ENCODE measurements at regions not wholly inside any gene's neighbourhood (a gene's known extent, or its start where the extent isn't known, plus 50 kb on each side); places are given as distances from the start of the nearest gene placed in this dataset.
"Not testable (repeated sequence)": the region's sequence is repeated elsewhere in the genome, so short reads cannot be mapped to it uniquely, and the experiment has no call there.

DNA sequence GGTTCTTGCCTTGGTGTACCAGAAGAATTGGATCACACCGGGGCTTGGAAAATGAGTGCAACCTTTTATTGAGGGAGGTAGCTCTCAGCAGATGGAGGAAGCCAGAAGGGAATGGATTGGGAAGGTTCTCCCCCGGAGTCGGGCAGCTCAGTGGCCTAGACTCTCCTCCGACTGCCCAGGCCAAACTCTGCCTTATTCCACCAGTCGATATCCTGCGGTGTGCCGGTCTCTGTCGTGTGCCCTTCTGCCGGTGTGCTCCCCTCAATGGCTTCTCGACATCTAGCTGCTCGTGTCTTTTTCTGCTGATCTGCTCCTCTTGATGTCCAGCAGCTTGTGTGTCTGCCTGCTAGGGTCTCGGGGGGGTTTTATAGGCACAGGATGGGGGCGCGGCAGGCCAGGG, 87.4 kb upstream of the CCL21 start:
- WGBS (ENCODE audit: insufficient coverage) = 67% methylated on average over 13 of the region's 14 CpGs
- H3K27me3 ChIP-seq (ENCODE audit: control insufficient read depth, insufficient read depth, low read length) = no peaks in the 10 kb centered on the region
- H3K36me3 ChIP-seq (ENCODE audit: control insufficient read depth, insufficient read depth, low read length) = no peaks in the 10 kb centered on the region
- no peaks in the 10 kb centered on the region for H3K9me3 ChIP-seq (replicated peaks; ENCODE audit: control insufficient read depth, low read depth, low read length)
- no peak overlapping the region for H3K27ac ChIP-seq (ENCODE audit: low read length)
- no peak for DNase-seq
- no peak overlapping the region for H3K4me3 ChIP-seq (ENCODE audit: low read length)
- H3K4me1 ChIP-seq (ENCODE audit: control insufficient read depth, insufficient read depth, low read length) = no peaks in the 10 kb centered on the region

DNA sequence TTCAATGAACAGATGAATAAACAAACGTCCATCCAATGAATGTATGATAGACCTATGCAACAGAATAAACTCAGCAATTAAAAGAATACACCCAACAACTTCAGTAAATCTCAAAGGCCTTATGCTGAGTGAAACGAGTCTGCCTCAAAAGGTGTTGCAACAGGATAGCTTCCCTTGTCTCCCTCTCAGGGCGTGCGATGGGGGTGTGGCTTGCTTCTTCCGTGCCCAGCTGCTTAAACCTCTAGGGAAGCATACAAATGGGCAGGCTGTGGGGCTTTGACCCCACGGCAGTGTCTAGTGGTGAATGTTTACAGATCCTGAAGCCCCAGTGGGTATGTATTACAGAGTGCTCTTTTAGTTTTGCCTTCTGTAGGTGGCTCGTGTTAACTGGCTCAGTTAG, 87.0 kb upstream of the CCL21 start:
- Histone ChIP-seq H3K4me3 (ENCODE audit: low read length) (no peak overlapping the region), H3K4me1 (ENCODE audit: control insufficient read depth, insufficient read depth, low read length) (no peaks in the 10 kb centered on the region), H3K27me3 (ENCODE audit: control insufficient read depth, insufficient read depth, low read length) (no peaks in the 10 kb centered on the region), H3K9me3 (replicated peaks; ENCODE audit: control insufficient read depth, low read depth, low read length) (no peaks in the 10 kb centered on the region), H3K27ac (ENCODE audit: low read length) (no peak overlapping the region), H3K36me3 (ENCODE audit: control insufficient read depth, insufficient read depth, low read length) (no peaks in the 10 kb centered on the region)
- 9% methylated on average over 5 of the region's 7 CpGs for WGBS (ENCODE audit: insufficient coverage)
- no peak for DNase-seq

DNA sequence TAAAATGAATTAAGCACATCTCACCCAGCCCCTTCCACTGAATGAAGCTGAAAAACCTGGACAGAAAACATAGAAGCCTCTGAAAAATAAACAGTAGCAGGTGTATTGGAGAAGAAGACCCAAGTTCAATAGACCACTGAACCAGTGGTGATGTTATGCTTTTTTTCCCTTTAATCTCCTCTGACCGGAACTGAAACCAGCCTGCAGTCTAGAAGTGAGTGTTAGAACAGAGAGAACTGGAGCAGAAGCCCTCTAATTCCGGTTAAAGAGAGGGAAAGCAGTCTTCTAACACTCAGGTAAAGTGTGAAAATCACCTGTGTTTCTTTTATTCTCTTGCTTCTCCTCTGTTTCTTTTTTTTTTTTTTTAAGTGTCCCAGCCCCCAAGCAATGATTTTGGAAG, 83.5 kb upstream of the CCL21 start:
- no peak for DNase-seq
- no CpG with 5 or more reads among the region's 2 CpGs for WGBS (ENCODE audit: insufficient coverage)
- H3K27ac ChIP-seq (ENCODE audit: low read length) = no peak overlapping the region
- H3K27me3 ChIP-seq (ENCODE audit: control insufficient read depth, insufficient read depth, low read length) = no peaks in the 10 kb centered on the region
- H3K9me3 ChIP-seq (replicated peaks; ENCODE audit: control insufficient read depth, low read depth, low read length) = no peaks in the 10 kb centered on the region
- no peaks in the 10 kb centered on the region for H3K36me3 ChIP-seq (ENCODE audit: control insufficient read depth, insufficient read depth, low read length)
- no peak overlapping the region for H3K4me3 ChIP-seq (ENCODE audit: low read length)
- no peaks in the 10 kb centered on the region for H3K4me1 ChIP-seq (ENCODE audit: control insufficient read depth, insufficient read depth, low read length)

DNA sequence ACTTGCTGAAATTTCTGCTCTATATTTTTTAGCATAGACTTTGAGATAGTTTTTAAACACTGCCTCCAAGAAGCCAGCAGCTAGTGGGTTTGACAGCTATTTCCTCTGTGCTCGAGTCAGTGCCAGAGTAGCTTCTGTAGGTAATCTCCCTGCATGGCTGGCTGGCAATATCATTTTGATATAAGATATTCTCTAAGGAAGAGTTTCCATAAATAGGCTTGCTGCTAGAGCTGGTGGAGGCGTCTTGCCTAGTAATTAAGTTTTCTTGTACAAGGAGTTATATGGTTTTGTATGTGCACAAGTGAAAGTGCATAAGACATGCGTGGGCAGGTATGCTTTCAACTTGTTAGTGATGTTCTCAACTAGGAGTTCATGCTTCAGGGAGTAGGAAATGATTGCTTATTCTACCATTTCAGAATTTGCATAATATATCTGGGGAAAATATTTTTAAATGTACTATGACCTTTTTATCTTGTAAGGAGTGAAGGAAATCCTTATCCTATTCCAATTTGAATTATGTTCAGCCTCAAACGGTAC, 74.1 kb upstream of the CCL21 start:
- 20% methylated on average over 2 of the region's 4 CpGs for WGBS (ENCODE audit: insufficient coverage)
- DNase-seq = no peak
- Histone ChIP-seq H3K36me3 (ENCODE audit: control insufficient read depth, insufficient read depth, low read length) (no peaks in the 10 kb centered on the region), H3K9me3 (replicated peaks; ENCODE audit: control insufficient read depth, low read depth, low read length) (no peaks in the 10 kb centered on the region), H3K4me3 (ENCODE audit: low read length) (no peak overlapping the region), H3K27ac (ENCODE audit: low read length) (no peak overlapping the region), H3K4me1 (ENCODE audit: control insufficient read depth, insufficient read depth, low read length) (no peaks in the 10 kb centered on the region), H3K27me3 (ENCODE audit: control insufficient read depth, insufficient read depth, low read length) (no peaks in the 10 kb centered on the region)

DNA sequence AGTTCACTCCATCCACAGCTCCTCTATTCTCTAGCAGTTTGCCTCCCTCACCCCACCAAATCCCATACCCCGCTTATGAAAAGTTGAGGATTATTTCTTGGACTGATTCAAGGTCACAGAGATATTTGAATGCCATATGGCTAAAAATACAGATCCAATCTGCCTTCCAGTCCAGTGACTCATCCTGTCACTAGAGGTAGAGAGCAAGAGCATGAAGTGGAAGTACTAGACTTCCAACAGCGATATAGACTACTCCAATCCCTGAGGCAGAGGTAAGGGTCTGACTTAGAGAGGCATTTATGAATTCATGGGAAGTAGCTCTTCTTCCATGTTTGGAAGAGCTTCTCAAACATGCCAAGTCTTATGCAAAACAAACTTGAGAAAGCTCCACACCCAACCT, 72.4 kb upstream of the CCL21 start:
- no peaks in the 10 kb centered on the region for H3K36me3 ChIP-seq (ENCODE audit: control insufficient read depth, insufficient read depth, low read length)
- H3K27me3 ChIP-seq (ENCODE audit: control insufficient read depth, insufficient read depth, low read length) = no peaks in the 10 kb centered on the region
- no peak for DNase-seq
- WGBS (ENCODE audit: insufficient coverage) = no CpG with 5 or more reads among the region's 2 CpGs
- H3K4me1 ChIP-seq (ENCODE audit: control insufficient read depth, insufficient read depth, low read length) = no peaks in the 10 kb centered on the region
- no peak overlapping the region for H3K27ac ChIP-seq (ENCODE audit: low read length)
- no peaks in the 10 kb centered on the region for H3K9me3 ChIP-seq (replicated peaks; ENCODE audit: control insufficient read depth, low read depth, low read length)
- H3K4me3 ChIP-seq (ENCODE audit: low read length) = no peak overlapping the region

DNA sequence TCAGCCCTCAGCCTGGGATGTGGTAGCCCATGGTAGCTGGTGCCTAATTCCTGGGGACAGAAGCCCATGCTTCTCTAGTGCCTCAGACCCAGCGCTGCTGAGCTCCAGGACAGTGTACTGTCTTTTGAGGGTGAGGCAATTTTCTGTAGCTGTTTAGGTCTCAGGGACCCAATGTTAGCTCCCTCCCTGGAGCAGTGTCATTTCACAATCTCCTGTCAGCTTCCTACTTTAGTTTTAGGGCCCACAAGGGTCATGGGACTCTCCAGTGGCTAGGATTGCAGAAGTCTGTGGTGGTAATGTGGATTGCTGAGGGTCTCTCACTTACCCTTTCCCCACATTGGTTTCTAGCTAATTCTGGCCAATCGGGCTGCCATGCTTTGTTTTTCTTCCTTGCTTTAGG, 67.7 kb upstream of the CCL21 start:
- peak; percentile 4 for DNase-seq
- no peak overlapping the region for H3K4me3 ChIP-seq (ENCODE audit: low read length)
- no peak overlapping the region for H3K27ac ChIP-seq (ENCODE audit: low read length)
- H3K4me1 ChIP-seq (ENCODE audit: control insufficient read depth, insufficient read depth, low read length) = no peaks in the 10 kb centered on the region
- no peaks in the 10 kb centered on the region for H3K9me3 ChIP-seq (replicated peaks; ENCODE audit: control insufficient read depth, low read depth, low read length)
- 88% methylated on average over 1 of the region's 2 CpGs for WGBS (ENCODE audit: insufficient coverage)
- no peaks in the 10 kb centered on the region for H3K36me3 ChIP-seq (ENCODE audit: control insufficient read depth, insufficient read depth, low read length)
- no peaks in the 10 kb centered on the region for H3K27me3 ChIP-seq (ENCODE audit: control insufficient read depth, insufficient read depth, low read length)

DNA sequence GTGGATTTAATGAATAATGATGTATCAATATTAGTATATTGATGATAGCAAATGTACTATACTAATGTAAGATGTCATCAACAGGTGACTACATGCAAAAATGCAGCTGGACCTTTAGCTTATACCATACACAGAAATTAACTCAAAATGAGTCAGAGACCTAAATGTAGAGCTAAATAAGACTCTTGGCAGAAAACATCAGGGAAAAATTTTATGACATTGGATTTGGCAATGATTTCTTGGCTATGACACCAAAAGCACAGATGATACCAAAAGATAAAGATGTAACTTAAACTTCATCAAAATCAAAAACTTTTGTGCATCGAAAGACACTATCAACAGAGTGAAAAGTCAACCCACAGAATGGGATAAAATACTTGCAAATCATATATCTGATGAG, 64.0 kb upstream of the CCL21 start:
- H3K27ac ChIP-seq (ENCODE audit: low read length) = no peak overlapping the region
- no CpG with 5 or more reads among the region's 1 CpG for WGBS (ENCODE audit: insufficient coverage)

DNA sequence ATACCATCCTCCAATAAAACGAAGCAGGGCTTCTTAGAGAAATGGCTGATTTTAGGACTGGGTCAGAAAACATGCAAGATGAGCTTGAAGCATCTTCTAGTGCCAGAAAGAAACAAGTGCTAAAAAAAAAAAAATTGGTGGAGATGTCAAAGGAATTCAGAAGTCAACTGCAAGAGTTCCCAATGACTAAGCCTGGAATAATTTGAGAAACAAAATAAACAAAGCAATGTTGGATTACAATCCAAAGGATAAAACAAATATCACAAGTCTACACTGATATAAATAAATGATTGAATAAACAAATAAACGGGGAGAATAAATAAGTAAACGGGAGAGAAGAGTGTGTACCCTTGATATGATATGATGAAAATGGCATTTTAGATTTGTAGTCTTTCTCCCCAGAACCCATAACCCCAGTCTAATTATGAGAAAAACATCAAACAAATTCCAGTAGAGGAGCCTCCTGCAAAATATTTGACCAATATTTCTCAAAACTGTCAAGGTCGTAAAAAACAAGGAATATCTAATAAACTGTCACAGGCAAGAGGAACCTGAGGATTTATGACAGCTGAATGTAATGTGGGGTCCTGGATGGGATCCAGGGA, 63.5 kb upstream of the CCL21 start:
- Histone ChIP-seq H3K4me1 (ENCODE audit: control insufficient read depth, insufficient read depth, low read length) (no peaks in the 10 kb centered on the region), H3K9me3 (replicated peaks; ENCODE audit: control insufficient read depth, low read depth, low read length) (no peaks in the 10 kb centered on the region), H3K27me3 (ENCODE audit: control insufficient read depth, insufficient read depth, low read length) (no peaks in the 10 kb centered on the region), H3K4me3 (ENCODE audit: low read length) (no peak overlapping the region), H3K27ac (ENCODE audit: low read length) (no peak overlapping the region), H3K36me3 (ENCODE audit: control insufficient read depth, insufficient read depth, low read length) (no peaks in the 10 kb centered on the region)
- WGBS (ENCODE audit: insufficient coverage) = no CpG with 5 or more reads among the region's 4 CpGs
- no peak for DNase-seq

More for the DNA sequence above, 64.0 kb upstream of the CCL21 start:
- no peaks in the 10 kb centered on the region for H3K27me3 ChIP-seq (ENCODE audit: control insufficient read depth, insufficient read depth, low read length)
- DNase-seq = no peak
- H3K4me1 ChIP-seq (ENCODE audit: control insufficient read depth, insufficient read depth, low read length) = no peaks in the 10 kb centered on the region
- no peak overlapping the region for H3K4me3 ChIP-seq (ENCODE audit: low read length)
- H3K9me3 ChIP-seq (replicated peaks; ENCODE audit: control insufficient read depth, low read depth, low read length) = no peaks in the 10 kb centered on the region
- H3K36me3 ChIP-seq (ENCODE audit: control insufficient read depth, insufficient read depth, low read length) = no peaks in the 10 kb centered on the region

DNA sequence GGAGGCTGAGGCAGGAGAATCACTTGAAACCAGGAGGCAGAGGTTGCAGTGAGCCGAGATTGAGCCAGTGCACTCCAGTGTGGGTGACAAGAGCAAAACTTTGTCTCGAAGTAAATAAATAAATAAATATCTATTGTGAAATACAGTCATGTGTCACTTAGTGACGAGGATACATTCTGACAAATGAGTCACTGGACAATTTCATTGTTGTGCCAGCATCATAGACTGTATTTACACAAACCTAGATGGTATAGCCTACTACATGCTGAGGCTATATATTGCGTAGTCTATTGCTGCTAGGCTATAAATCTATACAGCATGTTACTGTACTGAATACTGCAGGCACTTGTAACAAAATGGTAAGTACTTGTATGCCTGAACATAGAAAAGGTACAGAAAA, 61.1 kb upstream of the CCL21 start:
- no peaks in the 10 kb centered on the region for H3K4me1 ChIP-seq (ENCODE audit: control insufficient read depth, insufficient read depth, low read length)
- H3K27ac ChIP-seq (ENCODE audit: low read length) = no peak overlapping the region
- no CpG with 5 or more reads among the region's 4 CpGs for WGBS (ENCODE audit: insufficient coverage)
- H3K27me3 ChIP-seq (ENCODE audit: control insufficient read depth, insufficient read depth, low read length) = no peaks in the 10 kb centered on the region
- no peak for DNase-seq
- no peaks in the 10 kb centered on the region for H3K36me3 ChIP-seq (ENCODE audit: control insufficient read depth, insufficient read depth, low read length)
- H3K9me3 ChIP-seq (replicated peaks; ENCODE audit: control insufficient read depth, low read depth, low read length) = no peaks in the 10 kb centered on the region
- H3K4me3 ChIP-seq (ENCODE audit: low read length) = no peak overlapping the region

DNA sequence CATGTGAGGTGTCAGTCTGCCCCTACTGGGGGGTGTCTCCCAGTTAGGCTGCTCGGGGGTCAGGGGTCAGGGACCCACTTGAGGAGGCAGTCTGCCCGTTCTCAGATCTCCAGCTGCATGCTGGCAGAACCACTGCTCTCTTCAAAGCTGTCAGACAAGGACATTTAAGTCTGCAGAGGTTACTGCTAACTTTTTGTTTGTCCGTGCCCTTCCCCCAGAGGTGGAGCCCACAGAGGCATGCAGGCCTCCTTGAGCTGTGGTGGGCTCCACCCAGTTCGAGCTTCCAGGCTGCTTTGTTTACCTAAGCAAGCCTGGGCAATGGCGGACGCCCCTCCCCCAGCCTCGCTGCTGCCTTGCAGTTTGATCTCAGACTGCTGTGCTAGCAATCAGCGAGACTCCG, 57.2 kb upstream of the CCL21 start:
- DNase-seq; H3K9me3 ChIP-seq (replicated peaks; ENCODE audit: control insufficient read depth, low read depth, low read length); H3K27me3 ChIP-seq (ENCODE audit: control insufficient read depth, insufficient read depth, low read length); H3K27ac ChIP-seq (ENCODE audit: low read length); H3K4me3 ChIP-seq (ENCODE audit: low read length); H3K36me3 ChIP-seq (ENCODE audit: control insufficient read depth, insufficient read depth, low read length); H3K4me1 ChIP-seq (ENCODE audit: control insufficient read depth, insufficient read depth, low read length): not testable (repeated sequence)
- 49% methylated on average over 4 of the region's 9 CpGs for WGBS (ENCODE audit: insufficient coverage)
